H9 (cell line): ENCODE measurements at regions not wholly inside any gene's neighbourhood (a gene's known extent, or its start where the extent isn't known, plus 50 kb on each side); places are given as distances from the start of the nearest gene placed in this dataset.

Experiments used
- DNase-seq: peaks from one replicate; pipeline ENCODE4 v3.0.0-alpha.2; 2017
- H2AFZ ChIP-seq: one replicate; pipeline ENCODE4 v1.6.1; 2013; ENCODE audit warnings: mild to moderate bottlenecking, low read length, control low read depth, moderate library complexity
- H2AK5ac ChIP-seq: 2 replicates; pipeline ENCODE4 v1.6.1; 2013; ENCODE audit warnings: low read length, control low read depth, mixed read lengths; ENCODE audit not compliant: insufficient read length
- H2BK120ac ChIP-seq: one replicate; pipeline ENCODE4 v1.6.1; 2013; ENCODE audit warnings: low read depth, mild to moderate bottlenecking, low read length, control low read depth, inconsistent platforms; ENCODE audit not compliant: poor library complexity, severe bottlenecking
- H2BK12ac ChIP-seq: 2 replicates; pipeline ENCODE4 v1.6.1; 2013; ENCODE audit warnings: low read length, control low read depth, mixed read lengths, low read depth; ENCODE audit not compliant: insufficient read length
- H2BK15ac ChIP-seq: 2 replicates; pipeline ENCODE4 v1.6.1; 2013; ENCODE audit warnings: low read depth, low read length, control low read depth
- H2BK20ac ChIP-seq: one replicate; pipeline ENCODE4 v1.6.1; 2013; ENCODE audit warnings: low read depth, mild to moderate bottlenecking, low read length, control low read depth, inconsistent platforms; ENCODE audit not compliant: poor library complexity, severe bottlenecking
- H2BK5ac ChIP-seq: 2 replicates; pipeline ENCODE4 v1.6.1; 2013; ENCODE audit warnings: low read length, control low read depth, mixed read lengths; ENCODE audit not compliant: insufficient read length
- H3K14ac ChIP-seq: 2 replicates; pipeline ENCODE4 v1.6.1; 2013; ENCODE audit warnings: low read length, control low read depth; ENCODE audit not compliant: insufficient read depth
- H3K18ac ChIP-seq: 2 replicates; pipeline ENCODE4 v1.6.1; 2013; ENCODE audit warnings: low read depth, mild to moderate bottlenecking, mixed read lengths, low read length, control low read depth; ENCODE audit not compliant: insufficient read length
- H3K23ac ChIP-seq: 2 replicates; pipeline ENCODE4 v1.6.1; 2013; ENCODE audit warnings: low read length, control low read depth, mixed read lengths, low read depth; ENCODE audit not compliant: insufficient read length
- H3K23me2 ChIP-seq: 2 replicates; pipeline ENCODE4 v1.6.1; 2013; ENCODE audit warnings: low read depth, mild to moderate bottlenecking, mixed read lengths, low read length, control low read depth; ENCODE audit not compliant: insufficient read length, poor library complexity, severe bottlenecking
- H3K27ac ChIP-seq: 2 replicates; pipeline ENCODE4 v1.5.1; 2013; ENCODE audit warnings: low read length, control low read depth, mixed read lengths, low read depth; ENCODE audit not compliant: insufficient read length
- H3K27me3 ChIP-seq: 2 replicates; pipeline ENCODE4 v1.6.1; 2013; ENCODE audit warnings: low read length, control low read depth, inconsistent platforms; ENCODE audit not compliant: insufficient read depth
- H3K4ac ChIP-seq: 2 replicates; pipeline ENCODE4 v1.6.1; 2013; ENCODE audit warnings: low read depth, mild to moderate bottlenecking, control low read depth, inconsistent platforms, low read length, moderate library complexity
- H3K4me1 ChIP-seq: 2 replicates; pipeline ENCODE4 v1.6.1; 2013; ENCODE audit warnings: low read length, control low read depth, inconsistent platforms; ENCODE audit not compliant: insufficient read depth
- H3K4me2 ChIP-seq: 2 replicates; pipeline ENCODE4 v1.6.1; 2013; ENCODE audit warnings: low read length, control low read depth, mixed read lengths; ENCODE audit not compliant: insufficient read length, insufficient read depth
- H3K56ac ChIP-seq: 2 replicates; pipeline ENCODE4 v1.6.1; 2013; ENCODE audit warnings: low read depth, mild to moderate bottlenecking, mixed read lengths, low read length, control low read depth; ENCODE audit not compliant: insufficient read length
- H3K79me1 ChIP-seq: 2 replicates; pipeline ENCODE4 v1.6.1; 2013; ENCODE audit warnings: low read depth, mild to moderate bottlenecking, moderate library complexity, low read length, control low read depth, inconsistent platforms; ENCODE audit not compliant: insufficient read depth, poor library complexity, severe bottlenecking
- H3K79me2 ChIP-seq: 2 replicates; pipeline ENCODE4 v1.6.1; 2013; ENCODE audit warnings: low read length, control low read depth, inconsistent platforms; ENCODE audit not compliant: insufficient read depth
- H3K9ac ChIP-seq: 2 replicates; pipeline ENCODE4 v1.6.1; 2013; ENCODE audit warnings: low read length, control low read depth, mixed read lengths; ENCODE audit not compliant: insufficient read length; ENCODE audit errors: extremely low read depth
- H3K9me3 ChIP-seq: one replicate; pipeline ENCODE4 v1.6.1; 2013; ENCODE audit warnings: low read depth, low read length, inconsistent platforms; ENCODE audit not compliant: control insufficient read depth
- H3T11ph ChIP-seq: one replicate; pipeline ENCODE4 v1.6.1; 2013; ENCODE audit warnings: mild to moderate bottlenecking, low read length, control low read depth, inconsistent platforms
- H4K20me1 ChIP-seq: one replicate; pipeline ENCODE4 v1.6.1; 2013; ENCODE audit not compliant: control insufficient read depth, insufficient read length, insufficient read depth
- H4K5ac ChIP-seq: 2 replicates; pipeline ENCODE4 v1.6.1; 2013; ENCODE audit warnings: low read depth, mild to moderate bottlenecking, mixed read lengths, low read length, control low read depth; ENCODE audit not compliant: insufficient read length
- H4K8ac ChIP-seq: replicated peaks from 2 replicates; pipeline ENCODE4 v1.6.1; 2013; ENCODE audit warnings: low read length, control low read depth, mixed read lengths, low read depth; ENCODE audit not compliant: insufficient read length
- H4K91ac ChIP-seq: 2 replicates; pipeline ENCODE4 v1.6.1; 2013; ENCODE audit warnings: low read depth, mild to moderate bottlenecking, moderate library complexity, mixed read lengths, low read length, control low read depth; ENCODE audit not compliant: insufficient read length
- H3K27ac Mint-ChIP-seq, 3 experiments: 2 replicates in 2 of 3; 3 replicates in 1 of 3; pipeline ENCODE4 v1.8.0; 2020 to 2021; ENCODE audit warnings: mixed read lengths in 3 of 3, mild to moderate bottlenecking in 1 of 3, moderate library complexity in 1 of 3
- H3K27me3 Mint-ChIP-seq: 2 replicates; pipeline ENCODE4 v1.8.0; 2021; ENCODE audit warnings: low read depth, mild to moderate bottlenecking, moderate library complexity, mixed read lengths
- H3K36me3 Mint-ChIP-seq, 3 experiments: 2 replicates in 2 of 3; 3 replicates in 1 of 3; pipeline ENCODE4 v1.8.0; 2020 to 2021; ENCODE audit warnings: low read depth in 3 of 3, mixed read lengths in 3 of 3; ENCODE audit not compliant: insufficient read depth in 1 of 3
- H3K4me1 Mint-ChIP-seq, 2 experiments: 2 replicates each; pipeline ENCODE4 v1.8.0; 2020; ENCODE audit warnings: mixed read lengths in 2 of 2
- H3K4me3 Mint-ChIP-seq, 2 experiments: 2 replicates in 1 of 2; 3 replicates in 1 of 2; pipeline ENCODE4 v1.8.0; 2020 to 2021; ENCODE audit warnings: mild to moderate bottlenecking in 2 of 2, mixed read lengths in 2 of 2, moderate library complexity in 1 of 2
- H3K9me3 Mint-ChIP-seq, 2 experiments: 2 replicates in 1 of 2; 3 replicates in 1 of 2; pipeline ENCODE4 v1.8.0; 2020; ENCODE audit warnings: mild to moderate bottlenecking in 2 of 2, mixed read lengths in 2 of 2, moderate library complexity in 1 of 2
- CTCF ChIP-seq: fragments of 200-600 bp; sonication (generic); conservative IDR thresholded peaks from 3 replicates; pipeline ENCODE4 v1.8.0; 2021; ENCODE audit warnings: antibody characterized with exemption, mild to moderate bottlenecking
- WGBS: extraction: QIAGEN DNeasy Blood & Tissue Kit; methylation state at CpG from one replicate; pipeline ENCODE4 v1.1.7; 2013; ENCODE audit warnings: missing lambda C conversion rate, low lambda C conversion rate, mixed read lengths; ENCODE audit not compliant: insufficient read length; ENCODE audit errors: extremely low coverage; 5-methylcytosine and 5-hydroxymethylcytosine counted together

- Histone ChIP-seq H3K4me2 (no peak overlapping the region), H3K79me1 (no peaks in the 10 kb centered on the region), H3T11ph (no peak overlapping the region), H3K14ac (no peak overlapping the region), H2BK5ac (no peak overlapping the region), H4K5ac (no peak overlapping the region), H4K91ac (no peak overlapping the region), H3K79me2 (no peaks in the 10 kb centered on the region), H3K9me3 (no peaks in the 10 kb centered on the region), H4K20me1 (no peaks in the 10 kb centered on the region), H3K23me2 (no peaks in the 10 kb centered on the region), H2BK20ac (no peak overlapping the region), H2BK12ac (no peak overlapping the region), H2BK120ac (no peak overlapping the region), H2BK15ac (no peak overlapping the region), H4K8ac (no peak overlapping the region), H3K23ac (no peak overlapping the region), H3K27ac (no peak overlapping the region), H3K4ac (no peak overlapping the region), H2AFZ (no peak overlapping the region), H3K27me3 (no peaks in the 10 kb centered on the region), H3K56ac (no peak overlapping the region), H3K4me1 (no peaks in the 10 kb centered on the region; the same call in 1 of the 2 replicates), H3K18ac (no peak overlapping the region), H2AK5ac (no peak overlapping the region), H3K9ac (no peak overlapping the region)
- no peaks in the 10 kb centered on the region for H3K27me3 Mint-ChIP-seq
- no peak for DNase-seq
- no peaks in the 10 kb centered on the region for H3K9me3 Mint-ChIP-seq
- H3K36me3 Mint-ChIP-seq: no peaks in the 10 kb centered on the region
- no peak for TF ChIP-seq CTCF
- no peaks in the 10 kb centered on the region; a peak in 1 of 4 replicates for H3K4me1 Mint-ChIP-seq
- no CpG with 5 or more reads among the region's 2 CpGs for WGBS
- H3K27ac Mint-ChIP-seq: no peak overlapping the region
- H3K4me3 Mint-ChIP-seq: no peak overlapping the region
Measured at GRCh38 chr1:73756817-73757216, 441.2 kb downstream of the LRRIQ3 start.
